HG02981 (cell line): ENCODE measurements at regions not wholly inside any gene's neighbourhood (a gene's known extent, or its start where the extent isn't known, plus 50 kb on each side); places are given as distances from the start of the nearest gene placed in this dataset.

Experiments used
- ATAC-seq: cut with Tn5 transposase; IDR thresholded peaks from one replicate; pipeline ENCODE4 v1.9.1; 2021; ENCODE audit warnings: mild to moderate bottlenecking, moderate library complexity; ENCODE audit not compliant: unreplicated experiment

DNA sequence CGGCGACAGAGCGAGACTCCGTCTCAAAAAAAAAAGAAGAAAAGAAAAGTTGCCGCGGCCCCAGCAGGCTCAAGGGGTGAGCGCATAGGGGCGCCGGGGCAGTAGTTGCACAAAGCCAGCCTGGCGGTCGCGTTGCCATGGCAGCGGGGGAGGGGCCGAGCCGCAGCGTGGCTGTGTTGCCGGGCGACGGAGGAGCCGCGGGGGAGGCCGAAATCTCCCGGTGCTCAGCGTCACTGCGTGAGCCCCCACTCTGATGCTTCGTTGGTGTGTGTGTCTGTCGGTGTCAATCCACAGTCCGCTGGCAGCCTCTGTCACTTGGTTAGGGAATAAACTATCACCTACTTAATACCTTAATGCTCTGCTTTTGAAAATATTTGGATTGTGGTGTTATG is 82.9 kb upstream of the C1QTNF9B start:
- peak; percentile 93 for ATAC-seq

DNA sequence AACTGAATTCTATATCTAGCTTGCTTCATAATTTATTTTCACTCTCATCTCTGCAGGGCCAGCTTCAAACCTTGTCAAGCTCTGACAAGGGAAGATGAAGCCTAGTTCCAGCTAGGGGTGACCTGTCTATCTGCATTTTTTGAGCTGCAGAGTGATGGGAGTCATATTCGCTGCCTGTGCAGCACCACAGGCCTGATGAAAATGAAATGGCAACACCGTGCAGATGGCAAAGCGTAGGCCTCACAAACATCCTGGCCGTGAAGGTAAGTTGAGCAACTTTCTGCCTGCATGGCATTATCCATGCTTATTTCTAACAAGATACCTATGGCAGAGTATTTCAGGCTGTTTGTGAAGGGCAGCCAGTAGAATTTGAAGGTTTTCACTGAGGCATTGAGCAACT is 86.4 kb upstream of the C1QTNF9B start:
- ATAC-seq: no peak

- ATAC-seq: no peak
These were observed 87.2 kb upstream of the C1QTNF9B start for GRCh38 chr13:23984546-23984945.

DNA sequence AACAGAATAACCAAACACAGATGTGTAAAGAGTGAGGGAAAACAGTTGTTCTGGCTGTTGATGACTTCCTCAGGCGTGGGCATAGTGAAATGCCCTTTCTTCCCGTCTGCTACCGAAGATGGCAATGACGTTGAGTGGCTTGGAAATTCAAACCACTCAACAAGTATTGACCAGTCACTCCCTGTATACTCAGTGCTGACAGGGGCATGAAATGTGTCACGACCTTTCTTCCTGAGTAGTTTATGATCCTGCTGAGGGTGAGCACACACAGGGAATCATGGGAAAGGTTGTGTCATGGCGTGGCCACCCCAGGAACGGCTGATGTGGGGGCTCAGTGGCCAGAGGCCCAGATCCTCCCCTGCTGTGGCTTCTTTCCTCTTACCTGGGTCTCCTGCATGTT is 87.8 kb upstream of the C1QTNF9B start:
- no peak for ATAC-seq

- ATAC-seq: no peak
These were observed 88.5 kb upstream of the C1QTNF9B start for GRCh38 chr13:23985839-23986238.

GRCh38 chr13:23986619-23987018 is 89.3 kb upstream of the C1QTNF9B start:
- ATAC-seq: no peak

DNA sequence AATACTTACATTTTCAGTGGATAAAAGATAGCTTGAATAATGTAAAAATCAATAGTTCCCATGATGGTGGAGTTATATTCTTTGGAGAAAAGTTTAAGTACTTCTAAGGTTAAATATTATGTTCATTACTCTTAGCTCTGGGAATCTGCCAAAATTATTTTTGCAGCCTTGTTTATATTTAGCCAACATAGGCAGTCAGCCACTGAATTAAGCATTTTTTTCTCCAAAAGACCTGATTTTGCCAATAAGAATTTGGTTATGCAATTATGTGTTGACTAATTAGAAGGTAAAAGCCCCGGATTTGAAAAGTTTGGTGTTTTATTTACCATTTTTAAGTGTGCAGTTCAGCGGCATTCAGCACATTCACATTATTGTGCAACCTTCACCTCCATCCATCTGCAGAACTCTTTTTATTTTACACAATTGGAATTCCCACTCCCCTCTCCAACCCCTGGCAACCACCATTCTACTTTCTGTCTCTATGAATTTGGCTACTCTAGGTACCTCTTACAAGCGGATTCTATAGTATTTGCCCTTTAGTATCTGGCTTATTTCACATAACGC is 90.1 kb upstream of the C1QTNF9B start:
- ATAC-seq: no peak

GRCh38 chr13:23988546-23989122 is 91.3 kb upstream of the C1QTNF9B start:
- no peak for ATAC-seq

DNA sequence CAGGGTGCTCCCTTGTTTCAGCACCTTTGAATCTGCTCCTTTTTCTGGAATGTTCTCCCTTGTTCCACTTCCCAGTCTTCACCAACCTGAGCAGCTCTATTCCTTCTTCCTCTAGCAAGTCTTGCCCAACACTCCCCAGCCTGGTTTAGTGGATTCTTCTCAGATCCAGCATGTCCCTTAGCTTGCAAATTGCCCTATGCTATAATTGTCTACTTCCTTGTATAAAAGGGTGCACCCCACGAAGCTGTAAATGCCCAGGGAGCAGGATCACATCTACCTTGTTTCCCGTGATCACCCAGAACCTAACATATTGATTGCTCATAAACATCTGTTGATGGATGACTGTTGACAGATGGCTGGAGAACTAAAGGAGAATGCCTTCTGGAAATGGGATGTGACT is 93.2 kb upstream of the C1QTNF9B start:
- ATAC-seq: no peak

GRCh38 chr13:23991119-23991518 is 93.8 kb upstream of the C1QTNF9B start:
- ATAC-seq: no peak

DNA sequence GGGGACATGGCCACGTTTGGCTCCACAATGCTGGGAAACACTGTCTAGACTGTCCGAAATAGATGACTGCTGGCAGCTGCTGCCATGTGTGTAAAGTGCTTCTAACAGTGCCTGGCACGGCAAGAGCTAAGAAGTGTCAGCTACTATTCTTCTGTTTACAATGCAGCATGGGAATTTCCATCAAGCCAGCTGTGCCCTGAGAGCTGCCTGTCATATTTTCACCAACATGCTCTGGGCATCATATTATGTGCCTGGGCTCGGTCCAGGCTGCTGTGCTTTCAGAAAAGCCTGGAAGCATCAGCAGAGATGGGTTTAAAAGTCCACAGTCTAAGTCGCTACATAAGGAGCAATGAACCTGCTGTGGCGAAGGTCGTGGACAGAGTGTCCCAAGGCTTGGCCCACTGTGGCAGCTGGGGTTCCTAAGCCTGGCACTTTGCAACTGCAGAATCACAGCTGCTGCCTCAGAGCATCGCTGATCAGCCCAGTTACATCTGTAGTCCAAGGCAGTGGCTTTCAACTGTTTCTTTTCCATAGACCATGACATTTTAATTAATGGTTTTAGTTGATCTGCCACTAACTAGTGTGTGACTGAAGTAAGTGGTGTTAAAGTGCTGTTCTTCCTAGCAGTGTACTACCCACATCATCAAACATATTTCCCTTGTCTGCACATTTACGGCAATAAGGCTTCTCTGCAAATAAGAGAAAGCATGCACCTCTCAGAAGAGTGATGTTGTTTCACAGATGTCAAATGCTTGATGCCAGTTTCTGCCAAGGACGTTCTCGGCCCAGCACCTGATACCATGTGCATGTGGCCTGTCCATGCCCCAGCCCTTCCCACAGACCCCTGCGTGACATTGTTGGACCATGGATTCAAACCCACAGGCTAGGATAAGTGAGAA is 95.7 kb upstream of the C1QTNF9B start:
- ATAC-seq: no peak

DNA sequence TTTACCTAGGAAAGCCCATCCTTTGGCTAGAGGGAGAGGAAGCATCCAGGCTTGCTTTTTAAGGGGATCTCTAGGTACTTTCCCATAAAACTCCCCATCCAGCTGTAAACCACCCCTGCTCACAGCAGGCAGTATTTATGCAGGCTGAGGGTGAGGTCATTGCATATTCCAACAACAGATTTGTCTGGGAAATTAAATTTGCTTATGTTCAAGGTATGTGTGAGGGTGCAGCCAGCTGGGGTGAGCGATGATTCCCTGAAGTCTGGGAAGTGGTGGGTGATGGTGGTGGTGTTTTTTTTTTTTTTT is 96.3 kb upstream of the C1QTNF9B start:
- ATAC-seq: no peak

DNA sequence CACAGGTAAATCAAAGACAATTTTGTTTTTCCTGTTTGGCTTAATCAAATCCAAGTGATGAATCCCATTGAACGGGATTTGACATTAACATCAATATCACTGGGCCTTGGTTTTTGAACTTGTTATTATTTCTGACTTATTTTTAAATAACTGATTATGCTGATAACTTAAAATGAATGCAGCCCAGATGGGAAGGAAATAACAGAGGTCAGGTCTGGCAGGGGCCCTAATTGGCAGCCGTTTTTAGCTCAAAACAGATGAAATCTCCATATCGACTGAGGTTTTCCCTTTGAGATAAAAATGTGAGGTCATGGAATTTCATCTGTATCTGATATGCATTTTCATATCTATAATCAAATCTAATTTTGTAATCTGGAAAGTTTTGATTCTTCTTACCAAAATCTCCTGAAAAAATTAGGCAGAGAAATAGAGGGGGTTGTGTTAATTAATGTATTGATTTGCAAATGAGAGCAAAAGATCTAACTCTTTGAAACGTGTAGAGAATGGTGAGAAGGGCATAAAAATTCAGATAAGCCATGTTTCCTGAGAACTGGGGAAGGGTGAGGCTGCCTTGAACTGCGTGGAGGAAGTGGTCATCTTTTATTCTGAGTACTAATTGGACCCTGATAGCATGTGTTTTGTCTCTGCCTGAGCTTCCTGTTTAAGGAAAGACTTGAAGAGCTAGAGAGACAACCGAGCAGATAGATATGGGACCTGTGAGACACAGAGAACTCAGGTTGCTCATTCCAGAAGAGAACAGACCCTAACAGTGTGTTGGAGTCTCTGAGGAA is 98.2 kb upstream of the C1QTNF9B start:
- ATAC-seq: no peak

GRCh38 chr13:23996456-23996855 is 99.2 kb upstream of the C1QTNF9B start:
- ATAC-seq: no peak

DNA sequence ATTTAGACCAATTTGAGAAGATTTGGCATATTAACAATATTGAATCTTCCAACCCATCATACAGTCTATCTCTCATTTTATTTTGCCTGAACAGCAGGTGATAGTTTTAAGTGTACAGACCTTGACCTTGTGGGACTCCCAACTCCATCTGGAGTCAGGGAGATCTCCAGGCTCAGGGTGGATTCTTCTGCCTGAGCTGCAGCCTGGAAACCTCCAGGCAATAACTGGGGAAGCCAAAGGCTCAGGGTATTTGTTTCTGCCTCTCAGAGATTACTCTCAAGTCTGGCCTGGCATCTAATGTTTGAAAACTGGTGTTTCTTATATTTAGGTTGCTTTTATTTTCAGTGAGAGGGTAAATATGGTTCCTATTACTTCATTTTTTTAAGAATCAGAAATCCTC is 102.1 kb upstream of the C1QTNF9B start:
- no peak for ATAC-seq

- ATAC-seq: no peak
These were observed 105.0 kb upstream of the C1QTNF9B start for GRCh38 chr13:24002206-24002815.

- ATAC-seq: no peak
These were observed 107.0 kb upstream of the C1QTNF9B start for GRCh38 chr13:24004142-24004899.

GRCh38 chr13:24004971-24005370 is 107.7 kb upstream of the C1QTNF9B start:
- no peak for ATAC-seq

- ATAC-seq: peak; percentile 80
These were observed 108.5 kb upstream of the C1QTNF9B start for GRCh38 chr13:24005755-24006281.
